Upper lobe of left lung (tissue), 6 donors: ENCODE measurements at regions not wholly inside any gene's neighbourhood (a gene's known extent, or its start where the extent isn't known, plus 50 kb on each side); places are given as distances from the start of the nearest gene placed in this dataset.

Source experiments
- ATAC-seq, 2 donors: fragments of 200-7000 bp; cut with Tn5 transposase; one replicate each; pipeline ENCODE4 v1.9.1; 2022; ENCODE audit warnings: mild to moderate bottlenecking in 2 of 2, moderate library complexity in 2 of 2; ENCODE audit not compliant: low FRiP score in 2 of 2
- DNase-seq, 2 donors: peaks; one replicate each; pipeline ENCODE4 v3.0.0-alpha.2; 2019 to 2020
- H3K27ac ChIP-seq, 4 donors: fragments of 200-600 bp; sonication (generic); one replicate each; pipeline ENCODE4 v1.5.1; 2016 to 2019
- H3K27me3 ChIP-seq, 4 donors: fragments of 200-600 bp; sonication (generic); one replicate each; pipeline ENCODE4 v1.5.1; 2017 to 2019
- H3K36me3 ChIP-seq, 4 donors: fragments of 200-600 bp; sonication (generic); one replicate each; pipeline ENCODE4 v1.5.1; 2016 to 2019
- H3K4me1 ChIP-seq, 4 donors: fragments of 200-600 bp; sonication (generic); one replicate each; pipeline ENCODE4 v1.5.1; 2018 to 2019
- H3K4me3 ChIP-seq, 4 donors: fragments of 200-600 bp; sonication (generic); one replicate each; pipeline ENCODE4 v1.5.1; 2017 to 2019; ENCODE audit warnings: mild to moderate bottlenecking in 2 of 4, moderate library complexity in 1 of 4
- H3K9me3 ChIP-seq, 4 donors: fragments of 200-600 bp; sonication (generic); one replicate each; pipeline ENCODE4 v1.5.1; 2018 to 2019
- EP300 ChIP-seq, 4 donors: sonication (generic); formaldehyde crosslinking; IDR thresholded peaks; one replicate each; pipeline ENCODE4 v1.5.1; 2017; ENCODE audit warnings: antibody characterized with exemption in 4 of 4, control low read depth in 2 of 4
- POLR2A ChIP-seq, 4 donors: fragments of 450-650 bp; IDR thresholded peaks; one replicate each; pipeline ENCODE4 v1.5.1; 2016 to 2017; ENCODE audit warnings: antibody characterized with exemption in 4 of 4, mild to moderate bottlenecking in 2 of 4
- POLR2AphosphoS5 ChIP-seq, 2 donors: sonication (generic); formaldehyde crosslinking; IDR thresholded peaks; one replicate each; pipeline ENCODE4 v1.5.1; 2017; ENCODE audit warnings: antibody characterized with exemption in 2 of 2
- WGBS, 2 donors: methylation state at CpG; one replicate each; pipeline ENCODE4 v1.1.5; 2017 to 2018; 5-methylcytosine and 5-hydroxymethylcytosine counted together
- TF ChIP-seq, protein P1 (sequence below), 6 experiments: fragments of 450-650 bp in 4 of 6; fragments of 200-600 bp in 2 of 6; sonication (generic) in 2 of 6; IDR thresholded peaks; one replicate each; pipeline ENCODE4 v1.5.1; 2016 to 2019; ENCODE audit warnings: antibody characterized with exemption in 6 of 6
- donor health status: DM: no; HTN: no; CAD: no; lungs with moderate emphysema.
- donor health status: DM: no; HTN: yes; CAD: no; lungs with severe emphysema.

GRCh38 chr6:118722829-118723813, 71.7 kb upstream of the CEP85L start:
- no peak overlapping the region for H3K4me3 ChIP-seq
- H3K4me1 ChIP-seq = no peaks in the 10 kb centered on the region
- H3K27me3 ChIP-seq = no peaks in the 10 kb centered on the region
- TF ChIP-seq, protein P1, sequence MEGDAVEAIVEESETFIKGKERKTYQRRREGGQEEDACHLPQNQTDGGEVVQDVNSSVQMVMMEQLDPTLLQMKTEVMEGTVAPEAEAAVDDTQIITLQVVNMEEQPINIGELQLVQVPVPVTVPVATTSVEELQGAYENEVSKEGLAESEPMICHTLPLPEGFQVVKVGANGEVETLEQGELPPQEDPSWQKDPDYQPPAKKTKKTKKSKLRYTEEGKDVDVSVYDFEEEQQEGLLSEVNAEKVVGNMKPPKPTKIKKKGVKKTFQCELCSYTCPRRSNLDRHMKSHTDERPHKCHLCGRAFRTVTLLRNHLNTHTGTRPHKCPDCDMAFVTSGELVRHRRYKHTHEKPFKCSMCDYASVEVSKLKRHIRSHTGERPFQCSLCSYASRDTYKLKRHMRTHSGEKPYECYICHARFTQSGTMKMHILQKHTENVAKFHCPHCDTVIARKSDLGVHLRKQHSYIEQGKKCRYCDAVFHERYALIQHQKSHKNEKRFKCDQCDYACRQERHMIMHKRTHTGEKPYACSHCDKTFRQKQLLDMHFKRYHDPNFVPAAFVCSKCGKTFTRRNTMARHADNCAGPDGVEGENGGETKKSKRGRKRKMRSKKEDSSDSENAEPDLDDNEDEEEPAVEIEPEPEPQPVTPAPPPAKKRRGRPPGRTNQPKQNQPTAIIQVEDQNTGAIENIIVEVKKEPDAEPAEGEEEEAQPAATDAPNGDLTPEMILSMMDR (IDR thresholded peaks at IDR 0.05) = no peak
- TF ChIP-seq POLR2AphosphoS5 (IDR thresholded peaks at IDR 0.05) (no peak), POLR2A (IDR thresholded peaks at IDR 0.05) (no peak), EP300 (IDR thresholded peaks at IDR 0.05) (no peak)
- no peak overlapping the region for H3K27ac ChIP-seq
- no peaks in the 10 kb centered on the region for H3K9me3 ChIP-seq
- ATAC-seq = peak in 1 of 2 donors; percentile 52
- DNase-seq = no peak
- 81 to 86% methylated on average over 8 of the region's 8 CpGs for WGBS, 2 donors
- H3K36me3 ChIP-seq = no peaks in the 10 kb centered on the region

DNA sequence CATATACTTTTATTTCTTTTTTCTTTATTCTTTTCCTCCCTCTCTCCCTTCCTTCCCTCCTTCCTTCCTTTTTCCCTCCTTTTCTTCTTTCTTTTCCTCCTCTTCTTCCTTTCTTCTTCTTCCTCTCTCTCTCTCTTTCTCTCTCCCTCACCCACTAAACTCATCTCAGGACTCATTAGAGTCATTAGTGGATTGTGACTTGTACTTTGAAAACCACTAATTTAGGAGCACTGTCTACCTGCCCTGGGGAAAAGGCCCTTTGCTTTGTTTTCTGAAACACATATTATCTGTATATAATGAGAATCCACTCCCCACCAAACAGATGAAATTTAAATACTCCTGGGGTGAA, 68.7 kb upstream of the CEP85L start:
- Histone ChIP-seq H3K4me3 (no peak overlapping the region), H3K36me3 (no peaks in the 10 kb centered on the region), H3K4me1 (no peaks in the 10 kb centered on the region), H3K27ac (no peak overlapping the region), H3K27me3 (no peaks in the 10 kb centered on the region), H3K9me3 (no peaks in the 10 kb centered on the region)
- TF ChIP-seq, protein P1 (IDR thresholded peaks at IDR 0.05) = no peak
- TF ChIP-seq EP300 (IDR thresholded peaks at IDR 0.05) = no peak
- no peak for TF ChIP-seq POLR2AphosphoS5 (IDR thresholded peaks at IDR 0.05)
- TF ChIP-seq POLR2A (IDR thresholded peaks at IDR 0.05) = no peak
- DNase-seq (no peak), ATAC-seq (no peak)

DNA sequence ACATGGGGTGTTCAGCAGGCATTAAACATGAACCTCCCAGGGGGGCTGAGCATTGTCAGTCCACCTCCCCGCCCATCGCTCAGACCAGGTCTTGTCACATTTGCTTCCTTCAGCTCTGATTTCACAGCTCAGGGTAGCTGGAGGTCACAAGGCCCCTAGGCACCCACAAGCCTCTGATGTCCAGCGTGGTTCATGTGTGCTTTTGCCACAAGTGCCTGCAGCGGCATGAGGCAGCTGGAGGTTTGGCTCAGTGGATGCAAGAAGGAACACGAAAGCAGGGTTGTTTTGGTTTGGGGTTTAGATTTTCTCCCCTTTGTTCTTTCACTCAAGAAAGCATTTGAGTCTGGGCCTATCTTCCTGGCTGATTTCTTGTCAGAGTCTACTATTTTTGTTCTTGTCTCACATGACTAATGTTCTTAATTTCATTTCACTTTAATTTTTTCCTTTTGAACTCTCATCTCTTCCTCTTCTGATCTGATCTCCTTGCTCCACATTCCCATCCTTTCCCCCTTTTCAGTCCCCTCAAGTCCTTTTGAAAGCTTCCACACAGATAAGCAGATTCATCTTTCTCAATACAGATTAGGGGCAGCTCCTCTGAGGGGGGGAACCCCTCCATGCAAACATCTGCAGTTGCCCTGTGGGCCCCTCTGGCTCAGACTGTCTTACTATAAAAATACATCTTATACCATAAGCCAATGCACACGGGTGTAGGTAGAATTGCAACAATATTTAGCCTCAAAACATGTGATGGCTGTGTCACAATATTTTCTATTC, 68.1 kb upstream of the CEP85L start:
- no peaks in the 10 kb centered on the region for H3K36me3 ChIP-seq
- H3K27me3 ChIP-seq = no peaks in the 10 kb centered on the region
- H3K4me3 ChIP-seq = no peak overlapping the region
- H3K9me3 ChIP-seq = no peaks in the 10 kb centered on the region
- H3K27ac ChIP-seq = no peak overlapping the region
- no peak for TF ChIP-seq POLR2A (IDR thresholded peaks at IDR 0.05)
- TF ChIP-seq, protein P1 (IDR thresholded peaks at IDR 0.05) = no peak
- TF ChIP-seq EP300 (IDR thresholded peaks at IDR 0.05) = no peak
- no peak for TF ChIP-seq POLR2AphosphoS5 (IDR thresholded peaks at IDR 0.05)
- H3K4me1 ChIP-seq = no peaks in the 10 kb centered on the region
- ATAC-seq = no peak
- no peak for DNase-seq
- WGBS, 2 donors = 86 to 88% methylated on average over 6 of the region's 6 CpGs

GRCh38 chr6:118718903-118719302, 67.5 kb upstream of the CEP85L start:
- Histone ChIP-seq H3K4me1 (no peaks in the 10 kb centered on the region), H3K27ac (no peak overlapping the region), H3K36me3 (no peaks in the 10 kb centered on the region), H3K9me3 (no peaks in the 10 kb centered on the region), H3K4me3 (no peak overlapping the region), H3K27me3 (no peaks in the 10 kb centered on the region)
- ATAC-seq = no peak
- no peak for DNase-seq
- WGBS, 2 donors = 93 to 97% methylated on average over 6 to 7 of the region's 7 CpGs
- TF ChIP-seq POLR2A (IDR thresholded peaks at IDR 0.05) = no peak

DNA sequence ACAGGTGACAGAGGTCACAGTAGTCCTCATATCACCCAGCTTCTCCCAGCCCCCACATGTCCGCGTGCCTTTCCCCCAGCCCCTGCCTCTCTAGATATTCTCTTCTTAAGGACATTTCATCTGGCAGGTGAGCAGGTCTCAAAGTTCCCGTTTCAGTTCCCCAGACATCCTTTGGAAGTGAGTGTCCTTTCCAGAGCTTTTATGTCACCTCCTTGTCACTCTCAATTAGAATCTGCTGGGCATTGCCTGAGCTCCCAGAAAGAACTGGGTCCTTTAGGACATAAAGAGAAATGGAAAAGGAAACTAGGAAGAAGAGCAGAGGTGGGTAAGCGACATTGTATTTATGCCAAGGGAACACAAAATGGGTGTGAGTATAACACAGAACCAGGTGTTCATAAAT, 66.9 kb upstream of the CEP85L start:
- ATAC-seq = no peak
- H3K4me1 ChIP-seq = no peaks in the 10 kb centered on the region
- no peaks in the 10 kb centered on the region for H3K36me3 ChIP-seq
- H3K27me3 ChIP-seq = no peaks in the 10 kb centered on the region
- TF ChIP-seq POLR2A (IDR thresholded peaks at IDR 0.05) (no peak), POLR2AphosphoS5 (IDR thresholded peaks at IDR 0.05) (no peak), EP300 (IDR thresholded peaks at IDR 0.05) (no peak)
- TF ChIP-seq, protein P1 (IDR thresholded peaks at IDR 0.05) = no peak
- no peak overlapping the region for H3K4me3 ChIP-seq
- DNase-seq = no peak
- H3K9me3 ChIP-seq = no peaks in the 10 kb centered on the region
- 93% methylated on average over 4 of the region's 4 CpGs for WGBS, 2 donors
- no peak overlapping the region for H3K27ac ChIP-seq
